ENCODE measurements at regions not wholly inside any gene's neighbourhood (a gene's known extent, or its start where the extent isn't known, plus 50 kb on each side); places are given as distances from the start of the nearest gene placed in this dataset.
"Not testable (repeated sequence)": the region's sequence is repeated elsewhere in the genome, so short reads cannot be mapped to it uniquely, and the experiment has no call there.

DNA sequence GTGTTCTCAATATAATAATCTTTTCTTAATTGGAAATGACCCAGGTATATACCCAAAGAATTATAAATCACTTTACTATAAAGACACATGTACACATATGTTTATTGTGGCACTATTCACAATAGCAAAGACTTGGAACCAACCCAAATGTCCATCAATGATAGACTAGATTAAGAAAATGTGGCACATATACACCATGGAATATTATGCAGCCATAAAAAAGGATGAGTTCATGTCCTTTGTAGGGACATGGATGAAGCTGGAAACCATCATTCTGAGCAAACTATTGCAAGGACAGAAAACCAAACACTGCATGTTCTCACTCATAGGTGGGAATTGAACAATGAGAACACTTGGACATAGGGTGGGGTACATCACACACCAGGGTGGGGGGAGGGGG lies 56.8 kb downstream of the SCGB2B2 start:
- H3K9me3 ChIP-seq; DNase-seq; H3K27ac ChIP-seq; H3K36me3 ChIP-seq; intact Hi-C loops (cut with DNase I); H3K27me3 ChIP-seq; H3K4me1 ChIP-seq; ATAC-seq; H3K4me3 ChIP-seq: not testable (repeated sequence)

DNA sequence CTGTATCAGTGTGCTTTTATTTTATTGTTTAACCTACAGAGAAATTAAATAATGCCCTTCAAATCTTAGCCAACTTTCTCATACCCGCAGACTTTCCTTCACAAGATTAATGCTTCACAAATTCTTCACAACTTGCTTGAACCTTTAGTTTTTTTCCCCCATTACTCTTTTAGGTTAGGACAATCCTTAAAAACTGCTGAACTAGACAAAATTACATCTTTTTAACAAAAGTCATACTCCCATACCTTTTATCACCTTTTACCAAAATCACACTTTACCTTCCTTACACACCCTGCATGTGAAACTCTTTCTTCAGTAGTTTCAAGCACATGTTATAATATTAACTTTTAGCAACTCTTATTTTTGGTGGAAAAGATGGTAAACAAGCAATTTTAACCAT lies 58.5 kb downstream of the SCGB2B2 start:
- intact Hi-C loops (cut with DNase I): no loop called here
- no peaks in the 10 kb centered on the region for H3K4me1 ChIP-seq
- H3K4me3 ChIP-seq: no peak overlapping the region
- no peaks in the 10 kb centered on the region for H3K36me3 ChIP-seq
- H3K27me3 ChIP-seq: no peaks in the 10 kb centered on the region
- ATAC-seq (no peak), DNase-seq (no peak)
- no peak for TF ChIP-seq POLR2A (IDR thresholded peaks at IDR 0.05)
- TF ChIP-seq, protein P1, sequence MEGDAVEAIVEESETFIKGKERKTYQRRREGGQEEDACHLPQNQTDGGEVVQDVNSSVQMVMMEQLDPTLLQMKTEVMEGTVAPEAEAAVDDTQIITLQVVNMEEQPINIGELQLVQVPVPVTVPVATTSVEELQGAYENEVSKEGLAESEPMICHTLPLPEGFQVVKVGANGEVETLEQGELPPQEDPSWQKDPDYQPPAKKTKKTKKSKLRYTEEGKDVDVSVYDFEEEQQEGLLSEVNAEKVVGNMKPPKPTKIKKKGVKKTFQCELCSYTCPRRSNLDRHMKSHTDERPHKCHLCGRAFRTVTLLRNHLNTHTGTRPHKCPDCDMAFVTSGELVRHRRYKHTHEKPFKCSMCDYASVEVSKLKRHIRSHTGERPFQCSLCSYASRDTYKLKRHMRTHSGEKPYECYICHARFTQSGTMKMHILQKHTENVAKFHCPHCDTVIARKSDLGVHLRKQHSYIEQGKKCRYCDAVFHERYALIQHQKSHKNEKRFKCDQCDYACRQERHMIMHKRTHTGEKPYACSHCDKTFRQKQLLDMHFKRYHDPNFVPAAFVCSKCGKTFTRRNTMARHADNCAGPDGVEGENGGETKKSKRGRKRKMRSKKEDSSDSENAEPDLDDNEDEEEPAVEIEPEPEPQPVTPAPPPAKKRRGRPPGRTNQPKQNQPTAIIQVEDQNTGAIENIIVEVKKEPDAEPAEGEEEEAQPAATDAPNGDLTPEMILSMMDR (IDR thresholded peaks at IDR 0.05): no peak
- WGBS (ENCODE audit: insufficient coverage, low coverage, low lambda C conversion rate, missing lambda C conversion rate): 83% methylated on average over 1 of the region's 1 CpG
- no peak overlapping the region for H3K27ac ChIP-seq
- peaks cover 0 to 11% (median 2%) of the 10 kb centered on the region in 4 donors for H3K9me3 ChIP-seq

DNA sequence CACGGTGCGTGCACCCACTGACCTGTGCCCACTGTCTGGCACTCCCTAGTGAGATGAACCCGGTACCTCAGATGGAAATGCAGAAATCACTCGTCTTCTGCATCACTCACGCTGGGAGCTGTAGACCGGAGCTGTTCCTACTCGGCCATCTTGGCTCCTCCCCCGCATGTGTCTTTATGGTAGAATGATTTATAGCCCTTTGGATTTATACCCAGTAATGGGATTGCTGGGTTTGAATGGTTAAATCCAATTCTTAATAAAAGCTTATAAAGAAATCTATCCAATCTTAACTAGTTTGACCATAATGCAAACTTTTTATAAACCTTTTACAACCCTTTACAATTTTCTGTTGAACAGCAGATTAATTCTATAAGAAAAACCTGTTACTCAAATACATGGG lies 59.0 kb downstream of the SCGB2B2 start:
- intact Hi-C loops (cut with DNase I); H3K27ac ChIP-seq; H3K4me3 ChIP-seq; ATAC-seq; H3K4me1 ChIP-seq; H3K27me3 ChIP-seq; H3K9me3 ChIP-seq; DNase-seq; H3K36me3 ChIP-seq: not testable (repeated sequence)
- WGBS (ENCODE audit: insufficient coverage, low coverage, low lambda C conversion rate, missing lambda C conversion rate): 78% methylated on average over 4 of the region's 8 CpGs

DNA sequence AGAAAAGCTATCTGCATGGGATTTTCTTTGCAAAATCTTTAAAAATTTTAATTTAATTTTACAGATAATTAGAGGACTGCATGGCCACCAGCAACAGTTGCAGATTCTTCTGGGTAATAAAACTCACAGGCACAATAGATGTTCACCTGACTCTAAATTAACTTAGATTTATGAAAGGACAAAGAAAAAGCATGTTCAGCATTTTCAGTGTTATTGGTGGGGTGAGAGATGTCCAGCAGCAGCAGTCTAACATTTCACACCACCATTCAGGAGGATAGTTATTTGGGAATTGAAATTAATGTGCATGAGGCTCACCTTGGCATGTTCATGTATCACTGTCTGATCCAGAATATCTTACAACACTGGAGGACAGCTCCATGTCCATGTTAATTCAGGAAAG lies 74.0 kb downstream of the SCGB2B2 start:
- no peak for DNase-seq
- TF ChIP-seq POLR2A (IDR thresholded peaks at IDR 0.05): no peak
- TF ChIP-seq, protein P1 (IDR thresholded peaks at IDR 0.05): no peak
- no peaks in the 10 kb centered on the region for H3K27me3 ChIP-seq
- intact Hi-C loops (cut with DNase I): no loop called here
- H3K27ac ChIP-seq: no peak overlapping the region
- no peak for ATAC-seq
- no peaks in the 10 kb centered on the region for H3K9me3 ChIP-seq
- no peak overlapping the region for H3K4me3 ChIP-seq
- no peaks in the 10 kb centered on the region for H3K4me1 ChIP-seq
- H3K36me3 ChIP-seq: no peaks in the 10 kb centered on the region

GRCh38 chr19:34601071-34601470 lies 75.9 kb downstream of the SCGB2B2 start:
- H3K27me3 ChIP-seq: no peaks in the 10 kb centered on the region
- H3K4me3 ChIP-seq: no peak overlapping the region
- intact Hi-C loops (cut with DNase I): no loop called here
- H3K36me3 ChIP-seq: no peaks in the 10 kb centered on the region
- no peak overlapping the region for H3K27ac ChIP-seq
- WGBS (ENCODE audit: insufficient coverage, low coverage, low lambda C conversion rate, missing lambda C conversion rate): 100% methylated on average over 1 of the region's 1 CpG
- TF ChIP-seq, protein P1 (IDR thresholded peaks at IDR 0.05): no peak
- no peak for TF ChIP-seq POLR2A (IDR thresholded peaks at IDR 0.05)
- H3K4me1 ChIP-seq: no peaks in the 10 kb centered on the region
- no peak for DNase-seq
- no peak for ATAC-seq
- no peaks in the 10 kb centered on the region for H3K9me3 ChIP-seq

DNA sequence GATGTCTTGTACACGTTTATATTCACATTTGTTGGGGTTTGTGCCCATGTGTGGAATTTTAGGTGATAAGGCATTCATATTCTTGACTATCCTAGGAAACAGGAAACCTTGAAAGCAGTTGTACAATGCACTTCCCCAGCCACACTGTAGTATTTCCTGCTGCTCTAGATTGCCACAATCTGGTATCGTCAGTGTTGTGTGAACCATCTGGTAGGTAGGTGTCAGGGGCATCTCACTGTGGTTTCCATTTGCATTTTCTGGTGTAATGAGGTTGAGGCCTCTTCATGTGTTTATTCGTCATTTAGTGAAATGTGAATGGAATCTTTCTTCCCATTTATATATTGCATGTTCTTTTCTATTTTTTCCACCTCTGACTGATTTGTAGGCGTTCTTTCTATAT lies 76.6 kb downstream of the SCGB2B2 start:
- Histone ChIP-seq H3K27ac (no peak overlapping the region), H3K4me1 (no peaks in the 10 kb centered on the region), H3K9me3 (no peaks in the 10 kb centered on the region), H3K36me3 (no peaks in the 10 kb centered on the region), H3K4me3 (no peak overlapping the region), H3K27me3 (no peaks in the 10 kb centered on the region)
- DNase-seq (no peak), ATAC-seq (no peak)
- 71% methylated on average over 4 of the region's 4 CpGs for WGBS (ENCODE audit: insufficient coverage, low coverage, low lambda C conversion rate, missing lambda C conversion rate)
- TF ChIP-seq POLR2A (IDR thresholded peaks at IDR 0.05): no peak
- TF ChIP-seq, protein P1 (IDR thresholded peaks at IDR 0.05): no peak
- intact Hi-C loops (cut with DNase I): no loop called here

Data from right lobe of liver (tissue), 6 donors.